HG03135 (cell line): ENCODE measurements at regions not wholly inside any gene's neighbourhood (a gene's known extent, or its start where the extent isn't known, plus 50 kb on each side); places are given as distances from the start of the nearest gene placed in this dataset.

ENCODE experiments used
- ATAC-seq: cut with Tn5 transposase; IDR thresholded peaks from one replicate; pipeline ENCODE4 v1.9.1; 2021; ENCODE audit warnings: mild to moderate bottlenecking, moderate library complexity; ENCODE audit not compliant: unreplicated experiment

DNA sequence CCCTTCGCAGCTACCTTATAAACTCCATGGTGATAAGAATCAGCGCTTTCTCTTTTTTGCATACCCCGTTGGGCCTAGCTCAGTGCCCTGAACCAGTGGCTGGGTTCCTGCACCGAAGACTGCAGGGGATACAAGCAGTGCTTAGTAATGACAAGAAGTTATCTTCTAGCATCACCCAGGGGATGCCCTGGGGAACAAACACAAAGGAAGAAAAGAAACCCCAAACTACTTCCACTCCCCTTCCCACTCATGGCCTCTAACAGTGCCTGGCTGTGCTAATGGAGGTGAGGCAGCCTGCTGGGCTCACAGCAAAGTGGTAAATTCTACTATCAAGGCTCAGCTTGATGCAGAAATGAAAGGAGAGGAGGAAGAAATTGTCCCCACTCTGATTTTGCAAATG, 314.7 kb downstream of the TXNL1 start:
- ATAC-seq, result no peak

DNA sequence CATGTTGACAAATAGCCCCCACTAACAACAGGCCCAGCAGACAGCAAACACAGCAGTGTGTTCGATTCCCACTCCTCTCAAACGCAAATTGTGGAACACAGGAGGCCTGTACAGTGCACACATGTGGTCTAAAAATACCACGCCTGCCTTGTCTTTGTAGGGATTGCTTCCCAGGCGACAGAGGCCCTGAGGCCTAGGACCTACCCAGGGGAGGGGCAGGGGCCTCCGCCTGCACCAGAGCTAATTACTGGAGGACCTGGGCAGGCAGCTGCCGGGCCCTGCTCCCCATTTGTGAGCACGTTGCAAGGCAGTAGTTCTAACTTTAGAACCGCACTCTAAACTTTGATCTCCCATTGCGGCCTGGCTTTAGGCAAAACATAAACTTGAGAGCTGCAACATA, 316.0 kb downstream of the TXNL1 start:
- ATAC-seq, result no peak

DNA sequence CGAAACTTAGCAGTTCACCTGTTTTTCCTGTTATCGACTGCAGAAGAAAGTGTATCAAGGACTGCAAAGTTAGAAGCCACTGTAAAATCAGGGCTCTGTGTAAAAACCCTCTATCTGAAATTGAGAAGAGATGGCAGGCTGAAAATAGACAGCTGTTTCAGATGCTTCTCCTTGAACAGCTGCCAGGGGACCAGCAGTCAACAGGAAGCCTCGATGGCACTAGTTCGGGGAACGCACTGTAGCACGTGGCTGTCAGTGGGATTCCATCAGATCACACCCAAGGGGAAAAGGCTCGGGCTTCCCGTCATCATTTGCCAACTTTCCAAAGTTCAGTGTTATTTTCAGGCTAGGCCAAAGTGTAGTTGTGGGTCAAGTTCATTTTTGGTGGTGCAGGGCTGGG, 316.9 kb downstream of the TXNL1 start:
- no peak for ATAC-seq

DNA sequence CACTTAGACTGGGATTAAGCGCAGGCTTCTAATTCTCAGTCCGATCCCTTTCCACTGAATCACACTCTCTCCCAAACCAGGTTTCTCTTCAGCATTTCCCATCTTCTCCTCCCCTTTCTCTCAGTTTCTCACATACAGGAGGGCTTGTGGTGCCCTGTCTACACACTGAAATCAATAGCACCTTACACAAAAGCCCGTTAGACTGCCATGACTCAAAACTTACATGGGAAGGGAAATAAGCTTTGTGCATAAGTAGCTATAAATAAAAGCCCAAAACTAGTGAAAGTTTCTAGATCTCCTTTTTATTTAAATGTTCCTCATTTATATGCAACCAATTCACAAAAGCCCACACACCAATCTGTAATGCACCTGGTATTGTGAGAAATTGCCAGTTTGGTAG, 318.4 kb downstream of the TXNL1 start:
- ATAC-seq, result no peak

DNA sequence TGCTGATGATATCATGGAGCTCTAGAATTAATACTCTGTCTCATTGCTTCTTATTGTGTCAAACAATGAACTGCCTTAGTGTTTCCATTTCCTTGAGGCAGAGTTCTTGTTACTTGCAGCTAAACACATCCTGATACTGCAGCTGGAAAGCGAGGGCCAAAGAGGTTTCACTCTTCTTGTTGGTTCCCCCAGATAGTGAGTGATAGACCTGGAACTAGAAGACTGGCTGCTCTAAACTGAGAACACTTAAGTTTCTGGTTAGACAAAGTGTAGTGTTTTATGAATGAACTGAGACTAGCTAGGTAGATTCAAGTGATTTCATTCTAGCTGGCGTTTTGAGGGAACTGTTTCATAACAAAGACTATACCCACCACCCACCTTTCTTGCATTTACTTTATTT, 321.7 kb downstream of the TXNL1 start:
- no peak for ATAC-seq

DNA sequence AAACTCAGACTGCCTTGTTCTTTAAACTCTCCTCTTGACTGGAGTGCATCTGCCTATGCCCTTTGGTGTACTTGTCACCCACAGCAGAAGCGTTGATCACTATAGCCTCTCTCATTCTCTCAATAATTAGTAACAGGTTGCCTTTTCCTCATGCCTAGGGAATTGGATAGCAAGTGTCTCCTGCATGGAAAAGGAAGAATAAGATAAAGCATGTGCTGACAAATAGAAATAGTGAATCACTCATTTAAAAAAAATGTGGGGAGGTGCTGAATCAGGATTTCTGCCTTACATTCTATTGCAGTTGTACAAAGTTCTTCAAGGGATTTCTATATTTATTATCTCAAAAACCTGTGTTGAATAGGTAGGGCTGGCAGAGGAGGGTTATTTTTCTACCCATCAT, 323.0 kb downstream of the TXNL1 start:
- ATAC-seq, result no peak

DNA sequence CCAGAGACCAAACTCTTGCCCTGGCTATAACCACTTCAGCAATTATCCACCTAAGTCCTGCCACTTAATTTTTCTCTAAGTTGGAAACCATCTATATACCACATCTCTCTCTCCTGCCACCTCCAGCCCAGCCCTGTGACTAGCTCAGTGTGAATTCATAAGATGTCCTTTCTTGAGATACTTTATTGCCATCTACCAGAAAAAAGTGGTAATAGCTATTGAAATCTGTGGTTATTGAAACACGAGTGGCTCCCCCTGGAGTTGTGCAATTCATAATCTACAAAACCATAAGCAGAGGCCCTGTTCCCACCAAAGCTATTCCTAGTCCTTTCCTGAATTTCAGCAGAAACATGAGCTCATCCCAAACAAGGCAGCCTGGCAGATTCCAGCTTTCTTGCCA, 324.0 kb downstream of the TXNL1 start:
- ATAC-seq, result no peak

DNA sequence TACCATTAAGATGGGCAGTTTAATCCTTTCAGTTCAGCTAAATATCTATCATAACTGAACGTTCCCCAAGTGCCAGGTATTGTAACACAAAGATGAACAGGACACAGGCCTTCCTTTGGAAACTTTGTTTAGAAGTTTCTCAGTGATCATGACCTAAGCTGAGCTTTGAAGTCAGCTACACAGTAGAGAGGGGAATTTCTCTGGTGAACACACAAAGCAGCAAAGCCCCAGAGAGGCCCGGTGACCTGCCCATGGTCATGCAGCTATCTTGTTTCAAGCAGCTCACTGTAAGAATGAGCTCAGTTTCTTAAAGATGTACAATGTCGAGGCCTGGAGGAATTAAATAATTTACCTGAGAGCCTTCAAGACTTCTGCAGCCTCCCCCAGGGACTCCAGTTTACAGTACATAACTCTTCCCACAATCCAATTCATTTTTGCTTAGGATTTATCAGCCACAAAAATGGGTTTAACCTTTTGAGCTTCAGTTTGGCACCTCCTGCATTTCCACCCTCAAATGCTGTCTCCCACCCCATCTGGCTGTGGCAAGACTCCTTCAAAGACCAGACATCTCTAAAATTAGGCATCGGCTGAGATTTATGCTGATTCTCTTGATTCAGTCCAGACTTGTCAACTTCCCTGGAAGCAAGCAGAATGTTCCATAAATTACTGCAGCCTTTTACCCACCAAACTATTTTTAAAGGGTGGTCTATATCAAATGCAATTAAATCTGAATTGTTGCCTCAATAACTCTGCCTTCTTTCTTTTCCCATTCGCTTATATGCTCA, 325.6 kb downstream of the TXNL1 start:
- ATAC-seq, result no peak

DNA sequence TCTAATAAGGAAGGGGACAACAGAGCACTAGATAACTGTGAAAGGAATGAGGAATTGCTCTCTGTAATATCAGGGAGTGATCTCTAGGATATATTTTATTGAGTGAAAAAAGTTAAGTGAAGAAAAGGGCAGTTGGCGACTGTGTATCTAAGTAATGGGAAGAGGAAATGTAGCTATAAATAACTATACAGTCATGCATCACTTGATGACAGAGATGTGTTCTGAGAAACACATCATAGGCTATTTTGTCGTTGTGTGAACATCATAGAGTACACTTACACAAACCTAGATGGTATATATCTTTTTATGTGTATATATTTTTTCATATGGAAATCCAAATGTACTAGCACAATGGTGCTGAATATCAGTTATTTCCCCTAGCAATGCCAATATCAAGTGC, 329.3 kb downstream of the TXNL1 start:
- ATAC-seq, result no peak

DNA sequence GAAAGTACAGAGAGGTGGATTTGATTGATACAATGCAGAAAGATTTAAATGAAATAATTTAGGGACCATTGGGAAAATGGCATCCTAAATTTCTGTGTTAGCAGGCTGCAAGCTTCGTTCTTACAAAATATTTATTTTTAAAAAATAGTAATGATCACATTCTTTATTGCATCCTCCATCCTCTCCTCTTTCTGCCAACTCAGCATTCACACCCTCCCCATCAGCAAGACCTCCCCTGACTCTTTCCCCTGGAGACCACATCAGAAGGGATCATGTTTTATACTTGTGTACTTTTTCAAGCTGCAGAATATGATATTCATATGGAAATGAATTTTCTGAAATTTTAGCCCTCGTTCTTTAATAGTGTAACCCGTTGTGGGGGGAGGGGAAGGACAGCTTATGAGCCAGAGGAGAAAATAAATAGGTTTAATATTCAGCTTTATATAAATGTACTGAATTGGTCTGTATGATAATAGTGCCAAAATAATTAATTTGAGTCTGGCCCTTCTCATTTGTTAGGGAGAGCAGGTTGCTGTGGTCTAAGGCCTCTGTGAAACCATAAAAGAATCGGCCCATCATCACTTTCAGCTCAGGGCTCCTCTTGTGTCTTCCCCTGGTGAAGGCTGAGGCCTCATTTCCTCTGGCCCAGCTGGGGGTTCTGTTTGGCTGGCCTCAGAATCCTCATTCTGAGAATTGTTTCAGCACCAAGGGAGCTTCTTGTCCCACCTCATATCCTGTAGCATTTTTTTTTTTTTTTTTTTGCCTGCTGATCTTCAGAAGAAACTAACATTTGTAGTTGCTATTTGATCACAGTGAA, 330.8 kb downstream of the TXNL1 start:
- no peak for ATAC-seq

DNA sequence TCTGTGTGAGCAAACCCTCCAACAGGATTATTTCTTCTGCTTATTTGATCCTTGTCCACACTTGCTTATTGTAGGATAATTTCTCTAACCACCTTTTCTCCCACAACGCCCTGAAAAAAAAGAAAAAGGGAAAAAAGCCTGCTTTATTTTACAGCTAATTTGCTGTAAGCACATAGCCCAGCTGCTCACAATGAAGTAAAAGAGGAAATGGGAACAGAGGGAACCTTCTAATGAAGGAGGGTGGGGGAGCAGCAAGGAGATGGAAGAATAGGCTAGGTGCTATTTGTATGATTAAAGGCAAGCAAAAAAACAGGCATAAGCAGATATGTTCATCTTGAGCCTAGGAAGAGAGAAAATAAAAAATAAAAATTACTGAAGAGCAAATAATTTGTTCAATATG, 331.6 kb downstream of the TXNL1 start:
- ATAC-seq, result no peak

DNA sequence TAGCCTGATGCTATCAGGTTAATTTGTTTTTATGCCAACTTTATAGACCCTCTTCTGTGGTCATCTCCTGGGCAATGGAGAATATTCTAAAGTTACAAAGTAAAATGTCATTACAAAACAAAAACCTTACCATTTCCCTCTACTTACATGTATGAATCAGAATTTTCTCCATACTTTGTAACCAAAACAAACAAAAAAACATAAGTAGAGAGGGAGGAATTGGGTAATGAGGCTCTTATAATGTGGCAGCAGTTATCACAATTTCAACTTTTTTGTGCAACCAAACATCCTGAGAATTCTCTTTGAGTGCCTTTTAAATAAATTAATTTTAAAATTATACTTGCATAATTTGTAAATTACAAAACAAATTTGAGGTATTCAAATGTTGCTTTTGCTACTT, 332.8 kb downstream of the TXNL1 start:
- no peak for ATAC-seq

DNA sequence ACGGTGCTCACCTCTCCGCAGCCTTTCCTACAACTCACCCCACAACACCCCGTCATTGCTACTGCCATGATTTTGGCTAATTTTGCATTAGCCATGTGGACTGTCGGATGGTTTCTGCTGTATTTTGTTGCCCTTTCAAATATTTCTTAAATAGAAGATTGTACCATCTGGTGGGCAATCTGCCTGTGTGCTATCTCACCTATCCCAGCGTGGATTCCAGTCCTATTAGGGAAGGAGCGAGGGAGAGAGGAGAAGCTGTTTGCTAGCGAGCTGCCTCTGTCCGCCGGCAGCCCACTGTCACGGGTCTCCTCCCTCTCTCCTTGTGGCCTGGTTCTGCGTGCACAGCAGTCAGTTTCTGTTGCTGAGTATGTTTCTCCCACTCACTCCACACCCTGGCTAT, 336.2 kb downstream of the TXNL1 start:
- ATAC-seq, result no peak

DNA sequence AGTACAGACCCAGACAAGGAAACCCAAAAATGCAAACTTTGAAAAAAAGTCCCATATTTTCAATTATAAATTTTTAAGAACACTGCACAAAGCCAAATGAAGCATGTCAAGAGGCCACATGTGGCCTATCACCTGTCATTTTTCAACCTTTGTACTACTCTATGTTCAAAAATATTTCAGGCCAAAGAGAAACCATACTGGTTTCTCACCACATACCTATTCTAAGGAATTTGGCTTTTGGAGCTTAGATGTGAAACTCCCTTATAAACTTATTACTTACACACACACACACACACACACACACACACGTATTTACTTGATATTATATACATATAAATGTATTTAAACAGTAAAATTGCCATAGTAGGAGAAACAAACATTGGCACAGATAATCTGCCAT, 338.7 kb downstream of the TXNL1 start:
- no peak for ATAC-seq

DNA sequence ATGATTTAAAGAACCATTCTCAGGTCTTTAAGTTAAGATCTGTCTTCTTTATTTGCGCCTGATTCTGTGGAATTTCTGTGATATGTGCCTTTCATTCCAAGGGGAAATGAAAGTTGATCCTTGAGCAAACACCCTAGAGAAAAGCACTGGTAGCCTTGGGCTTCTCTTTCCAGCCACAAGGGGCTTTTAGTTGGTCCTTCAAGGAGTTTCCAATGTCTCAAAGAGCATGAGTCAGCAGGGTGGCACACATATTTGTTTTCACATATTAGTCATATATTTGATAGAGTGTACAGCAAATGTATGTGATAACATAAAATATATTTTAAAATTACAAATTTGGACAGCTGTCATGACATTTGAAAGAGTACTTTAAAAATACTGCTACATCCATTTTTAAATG, 339.5 kb downstream of the TXNL1 start:
- no peak for ATAC-seq

DNA sequence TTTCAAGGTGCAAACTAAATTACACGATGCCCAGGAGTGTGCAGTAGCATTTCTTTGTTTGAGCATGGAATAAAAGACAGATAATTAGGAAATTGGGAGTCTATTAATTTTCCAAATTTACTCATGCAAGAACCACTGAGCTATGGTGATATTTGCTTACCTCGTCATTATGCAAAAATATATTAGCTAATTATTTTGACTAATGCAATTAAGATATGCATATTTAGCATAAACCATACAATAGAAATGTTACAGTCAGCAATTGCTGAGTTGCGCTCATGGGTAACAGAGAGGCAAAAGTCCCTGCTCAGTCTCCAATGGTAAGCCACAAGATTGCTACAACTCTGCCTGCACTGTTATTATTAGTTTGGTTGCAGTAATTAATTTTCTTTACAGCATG, 342.0 kb downstream of the TXNL1 start:
- no peak for ATAC-seq

DNA sequence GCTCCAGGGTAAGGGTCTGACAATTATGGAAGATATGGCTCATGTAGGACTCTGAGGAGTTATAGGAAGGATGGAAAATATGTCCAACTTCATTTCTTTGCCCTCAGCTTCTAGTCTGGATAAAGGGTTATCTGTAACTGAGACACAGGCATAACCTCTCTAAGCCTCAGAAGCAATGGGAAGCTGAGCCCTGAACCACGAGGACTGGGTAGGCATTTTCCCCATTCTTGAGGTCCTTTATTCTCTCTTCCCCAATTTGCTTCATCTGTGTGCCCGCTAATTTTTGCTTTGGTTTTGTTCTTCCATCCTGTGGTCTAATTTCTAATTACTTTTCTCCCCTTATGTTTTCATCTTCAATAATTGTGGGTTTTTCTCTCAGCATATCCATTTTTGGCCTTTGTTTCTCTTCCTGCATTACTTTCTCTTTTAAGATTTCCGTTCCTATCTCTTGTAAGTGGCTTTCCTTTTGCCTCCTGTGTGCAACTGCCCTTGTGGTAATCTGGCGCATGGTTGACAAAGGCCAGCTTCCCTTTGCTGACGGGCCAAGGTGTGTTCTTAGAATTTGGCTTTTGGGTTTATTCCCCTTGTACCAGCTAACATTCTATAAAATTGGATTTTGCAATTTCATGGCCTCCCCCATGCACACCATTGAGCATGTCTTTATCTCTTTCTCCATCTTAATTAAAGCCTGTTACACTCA, 343.8 kb downstream of the TXNL1 start:
- no peak for ATAC-seq

DNA sequence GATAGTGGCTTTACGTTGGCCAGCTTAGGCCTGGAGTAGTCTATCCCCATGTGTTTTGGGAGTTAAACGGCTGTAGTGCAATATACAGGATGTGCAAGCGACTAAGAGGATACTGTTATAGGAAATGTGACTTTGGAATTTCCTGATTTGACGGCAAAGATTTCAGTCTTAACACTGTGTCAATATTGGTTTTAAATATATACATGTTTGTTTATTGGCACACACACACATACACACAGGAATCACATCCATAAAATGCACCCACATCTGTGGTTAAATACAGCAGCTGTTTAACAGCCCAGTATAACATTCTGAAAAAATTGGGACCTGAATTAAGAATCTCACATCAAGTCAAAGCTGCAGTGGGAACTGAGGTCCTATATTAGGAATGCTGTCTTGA, 347.1 kb downstream of the TXNL1 start:
- no peak for ATAC-seq

DNA sequence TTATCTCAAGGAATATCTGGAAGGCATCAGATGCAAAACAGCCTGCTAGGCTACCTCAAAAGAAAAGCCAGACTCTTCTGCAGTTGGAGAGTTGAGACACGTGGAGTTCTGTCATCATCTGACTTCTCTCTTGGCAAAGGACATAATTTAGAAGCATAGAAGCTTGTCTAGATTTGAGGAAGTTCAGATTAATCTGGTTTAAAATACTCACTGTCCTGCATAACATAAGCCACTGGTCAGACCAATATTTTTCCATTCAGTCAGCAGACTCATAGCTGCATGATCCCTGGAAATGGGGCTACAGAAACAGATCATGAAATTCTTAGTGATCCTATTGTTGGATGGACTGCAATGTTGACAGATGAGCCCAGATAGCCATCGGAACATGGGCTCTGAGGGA, 349.0 kb downstream of the TXNL1 start:
- ATAC-seq, result no peak

DNA sequence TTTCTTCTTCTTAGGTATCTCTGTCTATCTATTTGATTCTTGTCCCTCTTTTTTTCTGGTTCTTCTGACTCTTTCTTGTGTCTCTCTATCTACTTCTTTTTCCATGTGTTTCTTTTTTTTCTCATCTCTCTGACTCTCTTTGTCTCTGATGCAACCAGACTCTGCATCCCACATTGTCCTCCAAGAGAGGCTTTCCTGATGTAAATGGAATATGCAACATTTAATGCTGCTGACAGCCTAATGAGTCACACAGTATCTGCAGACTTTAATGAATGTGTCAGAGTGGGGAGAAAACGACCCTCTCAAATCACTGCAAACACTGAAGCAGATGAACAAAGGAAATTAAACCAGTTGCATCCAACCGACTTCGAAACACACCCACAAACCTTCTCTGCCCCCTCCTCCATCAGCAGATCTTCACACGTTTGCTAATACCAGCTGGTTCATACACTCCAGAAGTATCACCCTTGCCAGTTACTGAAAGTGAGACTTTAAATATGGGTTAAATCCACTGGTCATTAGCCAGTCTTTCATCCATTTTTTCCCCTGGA, 351.5 kb downstream of the TXNL1 start:
- ATAC-seq, result no peak

DNA sequence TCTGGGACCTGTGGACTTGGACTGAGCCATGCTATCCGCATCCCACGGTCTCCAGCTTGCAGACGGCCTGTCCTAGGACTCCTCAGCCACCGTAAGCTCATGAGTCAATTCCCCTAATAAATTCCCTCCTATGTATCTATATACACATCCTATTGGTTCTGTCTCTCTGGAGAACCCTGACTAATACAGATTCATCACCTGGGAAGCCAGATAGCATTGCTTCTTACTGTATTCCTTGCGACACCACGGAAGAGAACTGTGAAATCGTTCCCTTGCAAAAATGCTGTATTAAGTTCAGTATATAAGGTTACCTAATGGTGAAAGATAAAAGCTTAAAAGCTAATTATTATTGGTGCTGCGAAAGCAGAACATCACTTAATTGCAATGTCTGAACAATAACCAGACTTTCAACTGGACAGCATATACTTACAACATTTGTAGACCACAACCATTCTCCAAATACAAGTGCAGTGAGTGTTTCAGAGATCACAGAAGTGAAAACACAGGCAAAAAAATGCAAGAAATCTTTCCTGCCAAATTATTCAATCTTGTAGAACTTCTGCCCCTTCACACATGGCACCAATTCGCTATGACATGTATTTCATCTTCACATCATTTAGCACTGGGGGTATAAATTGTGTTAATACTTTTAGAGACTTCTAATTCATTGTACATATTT, 352.9 kb downstream of the TXNL1 start:
- ATAC-seq, result no peak
